GM18861 (cell line): ENCODE measurements at regions not wholly inside any gene's neighbourhood (a gene's known extent, or its start where the extent isn't known, plus 50 kb on each side); places are given as distances from the start of the nearest gene placed in this dataset.

Experiments used
- ATAC-seq: cut with Tn5 transposase; IDR thresholded peaks from one replicate; pipeline ENCODE4 v1.9.1; 2021; ENCODE audit not compliant: unreplicated experiment

- peak; percentile 55 for ATAC-seq
Measured at GRCh38 chr3:160129459-160130061, 95.7 kb upstream of the C3orf80 start.

DNA sequence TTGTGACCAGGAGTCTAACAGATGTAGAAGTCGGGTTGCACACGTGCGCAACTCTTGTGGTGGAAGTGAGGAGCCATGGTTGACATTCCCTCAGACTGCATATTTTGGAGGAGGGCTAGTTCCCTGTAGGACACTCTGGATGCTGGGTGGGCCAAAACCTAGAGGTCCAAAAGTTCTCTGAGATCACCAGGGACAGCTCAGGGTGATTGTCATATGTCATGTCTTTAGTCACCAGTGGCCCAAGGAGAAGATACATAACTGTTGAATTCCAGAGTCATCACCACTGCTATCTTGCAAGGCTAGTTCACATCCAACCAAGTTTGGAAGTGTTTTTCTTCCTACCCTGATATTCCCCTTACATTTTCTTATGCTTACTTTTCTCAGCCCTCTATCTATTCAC lies 95.2 kb upstream of the C3orf80 start:
- no peak for ATAC-seq

GRCh38 chr3:160130950-160131349 lies 94.3 kb upstream of the C3orf80 start:
- no peak for ATAC-seq

DNA sequence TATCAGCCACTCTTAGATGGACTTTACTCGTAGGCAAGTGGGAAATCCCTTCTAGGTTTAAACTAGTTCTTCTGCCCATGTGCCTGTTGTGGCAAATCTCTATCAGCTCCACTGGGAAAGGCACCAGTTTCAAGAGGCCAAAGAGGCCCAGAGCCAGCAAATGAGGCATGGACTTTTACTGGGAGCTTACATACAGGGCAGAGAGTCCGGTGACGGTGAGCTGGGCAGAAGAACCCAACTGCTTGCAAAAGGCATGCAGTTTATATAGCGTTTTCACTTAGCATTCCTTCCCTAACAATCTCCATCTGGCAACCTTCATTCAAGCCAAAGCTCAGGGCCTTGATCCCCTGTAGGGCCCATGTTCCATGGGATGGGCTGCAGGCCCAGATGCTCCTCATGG lies 93.0 kb upstream of the C3orf80 start:
- ATAC-seq: no peak

DNA sequence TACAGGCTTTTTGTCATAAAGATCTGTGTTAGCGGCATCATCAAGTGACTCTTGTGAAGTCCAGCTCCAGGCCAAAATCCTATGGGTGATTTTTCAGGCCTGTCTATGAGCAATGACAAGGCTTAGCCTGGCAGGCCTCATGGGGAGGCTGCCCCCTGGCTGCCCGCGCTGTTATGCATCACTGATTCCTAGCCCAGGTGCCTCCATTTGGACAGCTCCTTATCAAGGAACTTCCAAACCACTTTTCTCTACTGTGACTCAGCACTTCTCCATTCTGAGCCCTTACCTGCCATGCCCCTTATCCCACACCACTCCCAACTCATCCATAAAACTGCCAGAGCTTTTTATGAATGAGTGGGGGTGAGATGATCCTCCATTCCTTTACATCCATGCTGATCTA lies 91.5 kb upstream of the C3orf80 start:
- ATAC-seq: no peak

GRCh38 chr3:160134454-160134853 lies 90.8 kb upstream of the C3orf80 start:
- no peak for ATAC-seq

- no peak for ATAC-seq
Measured at GRCh38 chr3:160134964-160135363, 90.3 kb upstream of the C3orf80 start.

DNA sequence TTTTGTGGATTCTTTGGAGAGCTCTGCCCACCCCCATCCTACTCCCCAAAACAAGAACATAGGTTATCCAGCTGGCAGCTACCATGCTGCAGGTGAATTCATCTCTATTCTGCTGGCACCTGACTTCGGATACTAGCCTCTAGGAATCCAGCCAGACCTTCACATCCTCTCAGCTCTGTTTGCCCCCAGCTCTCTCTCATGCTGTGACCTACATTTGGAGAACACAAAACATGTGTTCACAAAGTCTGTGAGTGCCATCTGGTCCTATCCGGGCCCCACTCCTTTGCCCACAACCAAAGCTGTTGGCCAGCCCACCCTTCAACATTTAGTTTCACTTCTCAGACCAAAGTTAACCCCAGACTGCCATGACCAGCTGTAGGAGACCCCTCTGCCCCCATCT lies 89.4 kb upstream of the C3orf80 start:
- peak; percentile 18 for ATAC-seq

- ATAC-seq: peak; percentile 41
Measured at GRCh38 chr3:160136421-160136820, 88.8 kb upstream of the C3orf80 start.

DNA sequence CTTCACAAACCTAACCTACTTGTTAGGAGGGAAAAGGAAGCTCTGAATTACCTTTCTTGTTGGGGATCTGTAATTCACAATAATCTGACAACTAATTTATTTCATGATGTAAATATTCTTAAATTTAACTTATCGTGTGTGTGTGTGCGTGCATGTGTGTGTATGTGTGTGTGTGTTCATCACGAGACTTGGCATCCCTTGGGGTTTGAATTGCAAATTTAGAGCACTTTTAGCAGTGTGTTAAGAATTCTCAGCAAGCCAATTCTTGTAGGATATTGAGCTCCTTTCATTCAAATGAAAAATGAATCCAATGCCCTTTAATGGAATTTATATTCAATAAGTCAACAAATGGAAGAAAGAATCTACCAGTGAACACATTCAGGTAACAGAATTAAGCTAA lies 85.9 kb upstream of the C3orf80 start:
- no peak for ATAC-seq

DNA sequence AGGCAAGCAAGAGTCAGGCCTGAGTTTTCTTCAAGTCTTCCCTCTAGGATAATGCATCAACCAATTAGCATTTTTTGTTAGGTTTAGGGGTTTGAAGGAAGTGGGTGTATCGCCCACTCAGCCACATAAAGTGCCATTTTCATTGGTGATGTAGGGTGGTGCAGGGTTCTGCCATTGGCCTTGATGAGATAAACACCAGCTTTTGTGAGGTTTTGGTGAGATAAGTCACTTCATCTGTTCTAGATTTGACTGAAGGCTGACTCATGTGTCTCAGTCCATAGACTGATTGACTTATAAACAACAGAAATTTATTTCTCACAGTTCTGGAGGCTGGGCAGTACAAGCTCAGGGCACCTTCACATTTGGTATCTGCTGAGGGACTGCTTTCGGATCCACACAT lies 84.5 kb upstream of the C3orf80 start:
- peak; percentile 38 for ATAC-seq

- ATAC-seq: no peak
Measured at GRCh38 chr3:160141485-160142185, 83.6 kb upstream of the C3orf80 start.

GRCh38 chr3:160143482-160143881 lies 81.7 kb upstream of the C3orf80 start:
- ATAC-seq: no peak

GRCh38 chr3:160150066-160150465 lies 75.2 kb upstream of the C3orf80 start:
- no peak for ATAC-seq

GRCh38 chr3:160150525-160150924 lies 74.7 kb upstream of the C3orf80 start:
- no peak for ATAC-seq

DNA sequence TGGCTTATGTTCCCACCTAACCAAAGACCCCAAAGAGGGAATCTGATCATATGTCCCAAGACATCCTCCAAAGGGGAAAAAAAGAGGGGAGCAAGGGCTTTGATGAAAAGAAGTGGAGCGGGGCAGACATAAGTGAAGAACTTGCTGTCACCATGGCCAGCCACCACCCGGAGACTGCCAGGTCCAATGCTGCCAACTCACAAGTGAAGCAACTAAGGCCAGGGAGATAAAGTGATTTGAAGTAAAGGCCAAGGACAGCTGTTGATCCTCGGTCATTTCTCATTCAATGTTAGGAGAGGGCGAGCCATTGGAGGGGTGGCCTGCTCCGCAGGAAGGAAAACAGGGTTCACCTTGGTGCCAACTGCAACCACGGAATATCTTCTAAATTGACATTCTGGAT lies 72.6 kb upstream of the C3orf80 start:
- ATAC-seq: no peak

DNA sequence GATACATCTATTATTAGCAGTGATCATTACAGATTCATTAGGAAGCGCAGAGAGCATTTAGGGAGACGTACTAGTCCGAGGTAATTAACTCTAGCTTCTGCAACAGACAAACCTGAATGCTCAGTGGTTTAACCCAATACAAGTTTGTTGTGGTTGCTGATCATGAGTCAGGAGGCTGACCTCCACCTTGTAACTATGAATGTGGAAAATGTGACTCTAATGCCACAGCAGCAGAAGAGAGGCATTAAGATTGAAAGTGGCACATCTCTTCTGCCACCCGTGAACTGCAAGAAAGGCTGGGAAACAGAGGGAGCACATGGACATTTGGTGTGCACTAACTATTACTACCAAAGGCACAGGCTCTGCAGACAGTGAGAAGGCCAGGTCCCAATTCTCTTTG lies 71.2 kb upstream of the C3orf80 start:
- no peak for ATAC-seq

DNA sequence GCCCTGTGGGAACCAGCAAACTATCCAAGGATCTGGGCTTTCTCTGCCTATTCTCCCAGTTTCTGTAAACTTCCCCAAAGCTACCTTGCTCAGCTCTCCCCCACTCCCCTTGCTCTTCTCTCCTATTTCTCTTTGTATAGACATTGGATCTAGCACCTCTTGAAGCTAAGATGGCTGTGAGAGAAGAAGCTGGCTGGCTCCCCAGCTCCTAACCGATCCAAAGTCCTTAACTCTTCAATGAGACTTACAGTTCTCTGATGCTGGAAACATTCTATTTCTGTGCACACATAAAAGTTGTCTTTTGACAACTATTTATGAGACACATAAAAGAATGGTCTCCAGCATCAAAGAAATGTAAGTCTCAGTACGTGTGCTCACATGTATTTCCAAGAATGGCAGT lies 70.6 kb upstream of the C3orf80 start:
- no peak for ATAC-seq

DNA sequence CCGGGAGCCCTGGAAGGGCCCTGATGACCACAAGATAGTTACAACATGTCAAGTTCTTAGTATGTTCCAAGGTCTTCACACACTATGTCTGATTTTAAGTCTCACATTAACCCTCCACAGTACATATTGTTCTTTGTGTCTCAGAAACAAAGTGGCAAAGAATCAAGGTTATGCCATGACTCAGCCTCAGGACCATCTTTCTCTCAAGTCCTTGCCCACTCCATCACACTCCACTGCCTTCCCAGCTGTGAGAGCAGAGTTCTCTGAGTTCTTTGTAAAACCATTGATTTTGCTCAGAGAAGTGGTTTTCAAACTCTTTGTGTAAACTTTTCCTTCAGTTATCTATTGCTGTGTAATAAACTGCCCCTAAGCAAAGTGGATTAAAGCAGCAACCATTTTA lies 67.9 kb upstream of the C3orf80 start:
- no peak for ATAC-seq

GRCh38 chr3:160159341-160159740 lies 65.9 kb upstream of the C3orf80 start:
- ATAC-seq: no peak

- ATAC-seq: no peak
Measured at GRCh38 chr3:160159806-160160205, 65.4 kb upstream of the C3orf80 start.

DNA sequence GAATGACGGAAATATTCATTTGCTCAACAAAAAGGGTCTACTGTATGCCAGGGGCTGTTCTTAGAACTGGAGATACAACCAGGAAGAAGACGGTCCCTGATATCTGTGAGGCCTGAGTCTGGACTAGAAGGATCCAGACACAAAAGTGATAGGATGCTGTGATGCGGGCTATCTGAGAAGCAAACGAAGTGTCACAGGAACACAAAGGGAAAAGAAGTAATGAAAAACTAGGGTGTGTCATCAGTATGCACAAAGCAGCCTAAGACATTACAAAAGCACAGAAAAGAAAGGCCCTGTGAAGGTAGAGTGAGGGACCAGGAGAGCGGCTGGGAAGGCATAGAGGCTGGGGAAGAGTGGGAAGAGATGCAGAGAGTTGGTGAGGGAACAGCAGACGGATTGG lies 63.3 kb upstream of the C3orf80 start:
- no peak for ATAC-seq

DNA sequence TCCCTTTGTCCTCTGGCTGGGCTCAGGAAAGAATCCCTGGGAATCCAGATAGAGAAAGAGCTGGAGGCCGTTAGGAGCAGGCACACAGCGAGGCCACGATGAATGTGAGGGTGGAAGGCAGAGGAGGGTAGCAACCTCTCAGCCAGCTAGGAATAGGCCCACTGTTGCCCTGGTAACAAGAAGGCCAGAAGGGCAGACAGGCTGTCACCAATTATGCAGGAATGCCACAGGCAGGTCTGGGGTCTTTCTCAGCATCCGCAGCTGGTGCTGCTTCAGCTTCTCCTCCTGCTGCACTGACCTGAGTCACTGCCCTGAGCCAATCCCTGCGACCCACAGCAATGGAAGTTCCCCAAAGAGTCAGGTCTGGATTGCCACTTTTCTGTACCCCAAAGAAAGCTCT lies 62.8 kb upstream of the C3orf80 start:
- no peak for ATAC-seq
